GM12878 (cell line): ENCODE measurements at regions not wholly inside any gene's neighbourhood (a gene's known extent, or its start where the extent isn't known, plus 50 kb on each side); places are given as distances from the start of the nearest gene placed in this dataset.
A peak's percentile ranks its signal among the peaks of the same experiment; 100 is the strongest.

Source experiments
- ATAC-seq: fragments of 200-7000 bp; cut with Tn5 transposase; 3 replicates; pipeline ENCODE4 v1.9.1; 2020; ENCODE audit warnings: mild to moderate bottlenecking, moderate library complexity
- BruUV-seq: library from RNA; stranded (reverse); fragments of 400-500 nt; replicated peaks from 2 replicates; lab custom pipeline; 2021; lab: Mats Ljungman, UMichigan
- CTCF ChIA-PET: fragments of 300-600 bp; sonication (Branson Sonifier 250); formaldehyde crosslinking; extraction: SDS; loops from one replicate; lab custom pipeline; 2021; ENCODE audit warnings: inconsistent platforms; lab: Yijun Ruan, JAX
- POLR2A ChIA-PET: fragments of 350-600 bp; formaldehyde crosslinking; extraction: SDS; loops from one replicate; lab custom pipeline; 2021; ENCODE audit warnings: inconsistent platforms; lab: Charles Lee
- RAD21 ChIA-PET: fragments of 300-600 bp; sonication (Branson Sonifier 250); formaldehyde crosslinking; loops from one replicate; lab custom pipeline; 2023; ENCODE audit warnings: antibody characterized with exemption; ENCODE audit not compliant: unreplicated experiment; lab: Charles Lee
- SMC1A ChIA-PET: fragments of 300-600 bp; sonication (Branson Sonifier 250); formaldehyde crosslinking; loops from one replicate; lab custom pipeline; 2023; ENCODE audit not compliant: unreplicated experiment, uncharacterized antibody; lab: Charles Lee
- DNase-seq: peaks from one replicate; pipeline ENCODE4 v3.0.0-alpha.2; 2011; ENCODE audit warnings: low read depth, low spot score
- FAIRE-seq: peaks from 3 replicates; lab custom pipeline; 2011; peaks lifted over from hg19 to GRCh38; lab: Jason Lieb, UNC
- H2AFZ ChIP-seq: 2 replicates; pipeline ENCODE4 v1.6.0; 2011; ENCODE audit warnings: low read depth, low read length, control low read depth; ENCODE audit not compliant: control insufficient read depth
- H3K27ac ChIP-seq: 2 replicates; pipeline ENCODE4 v1.5.1; 2011; ENCODE audit warnings: control low read depth; ENCODE audit not compliant: control insufficient read depth, insufficient read depth
- H3K27me3 ChIP-seq, 2 experiments: replicated peaks in 1 of 2; 2 replicates each; pipeline versions ENCODE4 v1.6.0 to v1.6.1; 2011; ENCODE audit warnings: low read length in 1 of 2; ENCODE audit not compliant: control insufficient read depth in 2 of 2, insufficient read depth in 2 of 2
- H3K36me3 ChIP-seq, 2 experiments: 2 replicates each; pipeline ENCODE4 v1.5.1; 2011; ENCODE audit warnings: low read length in 1 of 2; ENCODE audit not compliant: control insufficient read depth in 2 of 2, insufficient read depth in 2 of 2
- H3K4me1 ChIP-seq: 2 replicates; pipeline ENCODE4 v1.6.1; 2011; ENCODE audit warnings: mild to moderate bottlenecking, low read length, moderate library complexity, mixed read lengths; ENCODE audit not compliant: control insufficient read depth, insufficient read depth
- H3K4me2 ChIP-seq: 2 replicates; pipeline ENCODE4 v1.6.0; 2011; ENCODE audit warnings: control low read depth; ENCODE audit not compliant: control insufficient read depth, insufficient read depth
- H3K4me3 ChIP-seq: fragments of 200-600 bp; sonication (generic); 2 replicates; pipeline ENCODE4 v1.5.1; 2016
- H3K79me2 ChIP-seq: 2 replicates; pipeline ENCODE4 v1.6.0; 2011; ENCODE audit warnings: low read length; ENCODE audit not compliant: control insufficient read depth, insufficient read depth
- H3K9ac ChIP-seq: 2 replicates; pipeline ENCODE4 v1.8.0; 2011; ENCODE audit warnings: low read length, control low read depth, mixed read lengths; ENCODE audit not compliant: control insufficient read depth, insufficient read depth
- H3K9me3 ChIP-seq: replicated peaks from 3 replicates; pipeline ENCODE4 v1.5.1; 2011; ENCODE audit warnings: mild to moderate bottlenecking, low read length; ENCODE audit not compliant: control insufficient read depth, insufficient read depth
- H4K20me1 ChIP-seq: 2 replicates; pipeline ENCODE4 v1.6.0; 2011; ENCODE audit not compliant: control insufficient read depth, insufficient read depth
- BACH1 ChIP-seq: fragments of 450-650 bp; IDR thresholded peaks from 2 replicates; pipeline ENCODE4 v1.6.1; 2017; ENCODE audit warnings: mild to moderate bottlenecking, borderline replicate concordance
- CBX5 ChIP-seq: sonication (generic); IDR thresholded peaks from 2 replicates; pipeline ENCODE4 v1.6.1; 2016; ENCODE audit warnings: low read depth, moderate library complexity, mild to moderate bottlenecking, inconsistent platforms
- JUND ChIP-seq: IDR thresholded peaks from 2 replicates; pipeline ENCODE4 v1.6.1; 2012; ENCODE audit warnings: low read depth, mild to moderate bottlenecking, low read length, improper control_type of control experiment, moderate library complexity
- KDM1A ChIP-seq: fragments of 200-600 bp; sonication (generic); IDR thresholded peaks from 2 replicates; pipeline ENCODE4 v1.6.1; 2016; ENCODE audit warnings: borderline replicate concordance
- NR2F1 ChIP-seq: fragments of 450-650 bp; conservative IDR thresholded peaks from 2 replicates; pipeline ENCODE4 v1.6.1; 2017; ENCODE audit warnings: mild to moderate bottlenecking
- PML ChIP-seq: IDR thresholded peaks from 2 replicates; pipeline ENCODE4 v1.6.1; 2012; ENCODE audit warnings: low read length, inconsistent platforms
- SUPT20H ChIP-seq: IDR thresholded peaks from 2 replicates; pipeline ENCODE4 v1.6.1; 2011; ENCODE audit warnings: low read depth, mild to moderate bottlenecking, low read length, moderate library complexity, borderline replicate concordance; ENCODE audit not compliant: control insufficient read depth
- WGBS: methylation state at CpG from one replicate; pipeline ENCODE4 v1.1.6; 2016; ENCODE audit warnings: low lambda C conversion rate; ENCODE audit not compliant: insufficient replicate concordance, insufficient coverage; ENCODE audit errors: missing lambda C conversion rate; 5-methylcytosine and 5-hydroxymethylcytosine counted together
- in situ Hi-C: fragments of 300-500 bp; cut with MboI; formaldehyde crosslinking; loops from 9 replicates; pipeline ENCODE4 v1.14.3; 2018; ENCODE audit warnings: mixed read lengths
- intact Hi-C: fragments of 100-400 bp; cut with micrococcal nuclease; formaldehyde crosslinking; loops from one replicate; pipeline ENCODE4 v1.14.2; 2022; ENCODE audit not compliant: unreplicated experiment

DNA sequence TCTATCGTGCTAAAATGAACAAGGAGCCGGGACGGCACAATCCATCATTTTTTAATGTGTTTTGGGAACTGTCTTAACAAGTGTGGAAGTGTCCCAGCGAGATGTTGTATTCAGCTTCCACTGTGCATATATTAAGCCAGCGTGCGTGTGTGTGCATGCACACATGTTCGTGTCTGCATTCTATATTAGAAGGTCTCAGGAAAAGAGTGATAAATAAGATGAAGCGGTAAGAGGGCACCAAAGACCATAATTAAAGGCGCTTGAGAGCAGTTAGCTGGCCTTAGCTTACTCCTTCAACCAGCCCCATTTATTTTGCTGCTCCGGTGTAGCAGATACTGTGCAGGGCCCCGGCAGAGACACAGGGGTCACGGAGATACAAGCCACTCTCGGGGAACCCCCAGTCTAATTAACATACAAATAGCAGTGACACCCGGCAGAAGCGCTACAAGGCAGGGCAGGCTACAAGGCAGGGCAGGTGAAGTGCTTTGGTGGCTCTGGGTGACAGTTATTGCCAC is 206.5 kb upstream of the RREB1 start:
- SMC1A ChIA-PET: interaction anchor here (0.6 to 1.8 kb wide), 4 partner anchors 13 to 342 kb away, joined by 3 to 10 read pairs (median 4); no protein-coding TSS in a partner anchor
- TF ChIP-seq BACH1 (no peak), NR2F1 (0 out of 2 replicates have a peak, but pooled peaks have one; percentile 32)
- Histone ChIP-seq H3K9ac (no peak overlapping the region), H3K4me3 (no peak overlapping the region), H2AFZ (no peak overlapping the region), H3K4me2 (no peak overlapping the region), H3K27me3 (peaks cover 0 to 2% of the 10 kb centered on the region in 2 experiments; a peak in 1 of 4 replicates), H4K20me1 (no peaks in the 10 kb centered on the region), H3K79me2 (no peaks in the 10 kb centered on the region), H3K36me3 (no peaks in the 10 kb centered on the region), H3K9me3 (no peaks in the 10 kb centered on the region), H3K27ac (no peak overlapping the region), H3K4me1 (no peaks in the 10 kb centered on the region)
- DNase-seq: no peak
- WGBS: 54% methylated on average over 15 of the region's 15 CpGs
- FAIRE-seq: no peak
- in situ Hi-C loops (no loop called here), intact Hi-C loops (no loop called here)
- ATAC-seq: peak; percentile 78
- no TSS peak for BruUV-seq
- CTCF ChIA-PET: interaction anchor here (1.3 to 2.0 kb wide), 3 partner anchors 13 to 342 kb away, joined by 4 read pairs; no protein-coding TSS in a partner anchor
- RAD21 ChIA-PET: no interaction called here
- POLR2A ChIA-PET: no interaction called here

- H4K20me1 ChIP-seq: no peaks in the 10 kb centered on the region
- no peak overlapping the region for H3K4me2 ChIP-seq
- in situ Hi-C loops (no loop called here), intact Hi-C loops (no loop called here)
- ChIA-PET POLR2A (interaction anchor here (0.6 kb wide), 2 partner anchors 79 to 270 kb away, joined by 4 to 5 read pairs; no protein-coding TSS in a partner anchor), SMC1A (interaction anchor here (0.6 to 2.2 kb wide), 7 partner anchors 9 to 336 kb away, joined by 3 to 10 read pairs (median 4); no protein-coding TSS in a partner anchor), CTCF (interaction anchor here (1.0 to 2.0 kb wide), 7 partner anchors 12 to 360 kb away, joined by 3 to 4 read pairs (median 3); no protein-coding TSS in a partner anchor), RAD21 (no interaction called here)
- FAIRE-seq (no peak), ATAC-seq (no peak), DNase-seq (no peak)
- H3K27ac ChIP-seq: no peak overlapping the region
- no peak overlapping the region for H3K9ac ChIP-seq
- 35% methylated on average over 3 of the region's 3 CpGs for WGBS
- H3K9me3 ChIP-seq: no peaks in the 10 kb centered on the region
- peaks cover 0 to 2% of the 10 kb centered on the region in 2 experiments; a peak in 1 of 4 replicates for H3K27me3 ChIP-seq
- no peaks in the 10 kb centered on the region for H3K36me3 ChIP-seq
- H3K4me1 ChIP-seq: no peaks in the 10 kb centered on the region
- no peak for TF ChIP-seq JUND
- no peak for TF ChIP-seq CBX5
- TF ChIP-seq PML: no peak
- TF ChIP-seq KDM1A: no peak
- no peak for TF ChIP-seq SUPT20H
- H3K79me2 ChIP-seq: no peaks in the 10 kb centered on the region
- H2AFZ ChIP-seq: no peak overlapping the region
- H3K4me3 ChIP-seq: no peak overlapping the region
- BruUV-seq: no TSS peak
Measured at GRCh38 chr6:6901945-6902344, 205.8 kb upstream of the RREB1 start.
